CD14-positive monocyte (primary cell): ENCODE measurements at regions not wholly inside any gene's neighbourhood (a gene's known extent, or its start where the extent isn't known, plus 50 kb on each side); places are given as distances from the start of the nearest gene placed in this dataset.

ENCODE experiments used
- DNase-seq, 3 donors: peaks; one replicate each; pipeline ENCODE4 v3.0.0-alpha.2; 2011 to 2022
- H2AFZ ChIP-seq: 2 replicates; pipeline ENCODE4 v1.6.0; 2012; ENCODE audit warnings: mild to moderate bottlenecking, low read depth, low read length, inconsistent platforms; ENCODE audit not compliant: insufficient read depth, poor library complexity, severe bottlenecking
- H3K27ac ChIP-seq, 2 donors: 1 replicate in 1 of 2; 2 replicates in 1 of 2; pipeline ENCODE4 v1.5.1; 2012 to 2013; ENCODE audit warnings: low read length in 2 of 2, control low read depth in 1 of 2, inconsistent platforms in 1 of 2, low read depth in 1 of 2, mild to moderate bottlenecking in 1 of 2
- H3K27me3 ChIP-seq, 2 donors: one replicate each; pipeline versions ENCODE4 v1.6.0 to v1.6.1; 2011 to 2013; ENCODE audit warnings: low read length in 2 of 2; ENCODE audit not compliant: control insufficient read depth in 2 of 2, insufficient read depth in 2 of 2
- H3K36me3 ChIP-seq, 2 donors: replicated peaks in 1 of 2; 1 replicate in 1 of 2; 2 replicates in 1 of 2; pipeline versions ENCODE4 v1.5.1 to v1.6.1; 2012 to 2013; ENCODE audit warnings: low read length in 2 of 2, control low read depth in 1 of 2, inconsistent platforms in 1 of 2, mild to moderate bottlenecking in 1 of 2; ENCODE audit not compliant: insufficient read depth in 2 of 2, control insufficient read depth in 1 of 2
- H3K4me1 ChIP-seq, 2 donors: 1 replicate in 1 of 2; 2 replicates in 1 of 2; pipeline versions ENCODE4 v1.5.1 to v1.6.1; 2012 to 2013; ENCODE audit warnings: low read length in 2 of 2, control low read depth in 1 of 2, inconsistent platforms in 1 of 2, mild to moderate bottlenecking in 1 of 2, moderate library complexity in 1 of 2; ENCODE audit not compliant: insufficient read depth in 2 of 2, control insufficient read depth in 1 of 2
- H3K4me2 ChIP-seq: replicated peaks from 2 replicates; pipeline ENCODE3; 2012; ENCODE audit warnings: low read length, moderate library complexity, mild to moderate bottlenecking; ENCODE audit not compliant: poor library complexity, severe bottlenecking; ENCODE audit errors: extremely low read depth
- H3K4me3 ChIP-seq, 3 experiments: fragments of 200-600 bp in 1 of 3; sonication (generic) in 1 of 3; replicated peaks in 1 of 3; 1 replicate in 2 of 3; 2 replicates in 1 of 3; pipeline ENCODE4 v1.5.1; 2011 to 2013; ENCODE audit warnings: low read length in 3 of 3, mild to moderate bottlenecking in 3 of 3, control low read depth in 2 of 3, low read depth in 2 of 3, inconsistent platforms in 1 of 3, moderate library complexity in 1 of 3
- H3K79me2 ChIP-seq: 2 replicates; pipeline ENCODE4 v1.6.0; 2012; ENCODE audit warnings: mild to moderate bottlenecking, control low read depth, inconsistent platforms, low read length, moderate library complexity; ENCODE audit not compliant: insufficient read depth
- H3K9ac ChIP-seq: 2 replicates; pipeline ENCODE4 v1.6.0; 2017; ENCODE audit warnings: low read length, mild to moderate bottlenecking; ENCODE audit not compliant: insufficient read depth, poor library complexity, severe bottlenecking
- H3K9me3 ChIP-seq, 2 donors: replicated peaks in 1 of 2; 1 replicate in 1 of 2; 2 replicates in 1 of 2; pipeline versions ENCODE4 v1.5.1 to v1.6.1; 2012 to 2013; ENCODE audit warnings: low read length in 2 of 2, control low read depth in 1 of 2; ENCODE audit not compliant: control insufficient read depth in 1 of 2, insufficient read depth in 1 of 2
- H4K20me1 ChIP-seq: 2 replicates; pipeline ENCODE4 v1.6.0; 2012; ENCODE audit warnings: mild to moderate bottlenecking, low read length, control low read depth, moderate library complexity; ENCODE audit not compliant: insufficient read depth
- H3K27ac Mint-ChIP-seq, 7 donors: one replicate each; pipeline ENCODE4 v1.8.0; 2020; ENCODE audit warnings: mild to moderate bottlenecking in 7 of 7, mixed read lengths in 7 of 7, moderate library complexity in 6 of 7, inconsistent platforms in 2 of 7
- H3K27me3 Mint-ChIP-seq, 3 donors: one replicate each; pipeline ENCODE4 v1.8.0; 2021 to 2022; ENCODE audit warnings: low read depth in 3 of 3, mild to moderate bottlenecking in 3 of 3, mixed read lengths in 3 of 3, moderate library complexity in 3 of 3, inconsistent platforms in 1 of 3
- H3K36me3 Mint-ChIP-seq, 2 donors: one replicate each; pipeline ENCODE4 v1.8.0; 2020; ENCODE audit warnings: mixed read lengths in 2 of 2, inconsistent platforms in 1 of 2, mild to moderate bottlenecking in 1 of 2
- H3K4me1 Mint-ChIP-seq: one replicate; pipeline ENCODE4 v1.8.0; 2020; ENCODE audit warnings: mild to moderate bottlenecking, mixed read lengths
- H3K4me3 Mint-ChIP-seq, 2 donors: one replicate each; pipeline ENCODE4 v1.8.0; 2020; ENCODE audit warnings: mild to moderate bottlenecking in 2 of 2, mixed read lengths in 2 of 2, moderate library complexity in 1 of 2
- H3K9me3 Mint-ChIP-seq, 7 donors: one replicate each; pipeline ENCODE4 v1.8.0; 2020 to 2022; ENCODE audit warnings: mixed read lengths in 7 of 7, mild to moderate bottlenecking in 6 of 7, moderate library complexity in 6 of 7, inconsistent platforms in 2 of 7
- CTCF ChIP-seq: fragments of 200-600 bp; IDR thresholded peaks from one replicate; pipeline ENCODE4 v1.8.0; 2022; ENCODE audit warnings: antibody characterized with exemption, mild to moderate bottlenecking
- WGBS: methylation state at CpG from one replicate; pipeline ENCODE4 v1.1.5; 2013; ENCODE audit warnings: missing lambda C conversion rate; ENCODE audit not compliant: insufficient coverage; 5-methylcytosine and 5-hydroxymethylcytosine counted together
- intact Hi-C, 2 donors: fragments of 100-400 bp; cut with micrococcal nuclease; formaldehyde crosslinking; loops; one replicate each; pipeline versions ENCODE4 v1.15.0 to v1.15.1; 2023

GRCh38 chr10:6692856-6693255, 112.8 kb upstream of the PRKCQ start:
- no peaks in the 10 kb centered on the region for H3K79me2 ChIP-seq
- H4K20me1 ChIP-seq = no peaks in the 10 kb centered on the region
- H3K36me3 Mint-ChIP-seq = no peaks in the 10 kb centered on the region

DNA sequence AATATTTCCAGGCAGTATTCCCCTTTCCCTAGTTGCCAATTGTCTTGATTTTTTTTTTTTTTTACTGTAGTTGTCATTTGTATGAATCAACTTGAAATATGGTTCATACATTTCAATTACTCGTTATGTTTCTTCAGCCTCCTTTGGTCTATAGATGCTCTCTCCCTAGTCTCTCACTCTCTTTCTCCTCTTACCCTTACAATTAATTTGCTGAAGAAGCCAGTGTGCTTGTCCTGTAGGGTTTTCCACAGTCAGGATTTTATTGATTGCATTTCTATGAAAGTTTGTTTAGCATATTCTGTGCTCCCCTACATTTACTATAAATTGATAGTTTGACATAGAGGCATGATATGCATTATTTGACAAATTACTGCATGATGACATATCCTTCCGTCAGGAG, 112.0 kb upstream of the PRKCQ start:
- H3K27me3 Mint-ChIP-seq = peaks cover 1 to 3% (median 2%) of the 10 kb centered on the region in 3 donors
- Histone ChIP-seq H3K27me3 (no peaks in the 10 kb centered on the region), H3K36me3 (no peaks in the 10 kb centered on the region), H3K4me1 (no peaks in the 10 kb centered on the region), H3K9ac (no peak overlapping the region), H2AFZ (no peak overlapping the region), H4K20me1 (no peaks in the 10 kb centered on the region), H3K4me2 (no peak overlapping the region), H3K9me3 (no peaks in the 10 kb centered on the region), H3K79me2 (no peaks in the 10 kb centered on the region), H3K27ac (no peak overlapping the region), H3K4me3 (no peak overlapping the region)
- no peaks in the 10 kb centered on the region for H3K4me1 Mint-ChIP-seq
- intact Hi-C loops = no loop called here
- DNase-seq = no peak
- no peaks in the 10 kb centered on the region for H3K36me3 Mint-ChIP-seq
- no peak overlapping the region for H3K27ac Mint-ChIP-seq
- H3K4me3 Mint-ChIP-seq = no peak overlapping the region
- WGBS = 100% methylated on average over 1 of the region's 2 CpGs
- TF ChIP-seq CTCF = no peak
- H3K9me3 Mint-ChIP-seq = no peaks in the 10 kb centered on the region

More at GRCh38 chr10:6692856-6693255, 112.8 kb upstream of the PRKCQ start:
- Histone ChIP-seq H3K9me3 (no peaks in the 10 kb centered on the region), H3K27ac (no peak overlapping the region), H3K4me2 (no peak overlapping the region), H3K4me3 (no peak overlapping the region), H3K27me3 (no peaks in the 10 kb centered on the region), H3K4me1 (no peaks in the 10 kb centered on the region), H3K36me3 (no peaks in the 10 kb centered on the region), H3K9ac (no peak overlapping the region), H2AFZ (no peak overlapping the region)
- Mint-ChIP-seq H3K9me3 (no peaks in the 10 kb centered on the region), H3K27ac (no peak overlapping the region), H3K4me3 (no peak overlapping the region), H3K27me3 (peaks cover under 1 to 2% (median 1%) of the 10 kb centered on the region in 3 donors), H3K4me1 (no peaks in the 10 kb centered on the region)
- DNase-seq = no peak
- intact Hi-C loops = no loop called here
- 100% methylated on average over 3 of the region's 7 CpGs for WGBS
- no peak for TF ChIP-seq CTCF
